ENCODE measurements at regions not wholly inside any gene's neighbourhood (a gene's known extent, or its start where the extent isn't known, plus 50 kb on each side); places are given as distances from the start of the nearest gene placed in this dataset.
A peak's percentile ranks its signal among the peaks of the same experiment; 100 is the strongest.
"Not testable (repeated sequence)": the region's sequence is repeated elsewhere in the genome, so short reads cannot be mapped to it uniquely, and the experiment has no call there.

GRCh38 chr4:151851354-151851753 is 90.5 kb upstream of the GATB start:
- TF ChIP-seq ZNF701 (tag by site-specific recombination; IDR thresholded peaks at IDR 0.05) (no peak), ZNF223 (tag by site-specific recombination; IDR thresholded peaks at IDR 0.05) (no peak), ZNF768 (tag by site-specific recombination; IDR thresholded peaks at IDR 0.05) (no peak), ZNF169 (tag by site-specific recombination; IDR thresholded peaks at IDR 0.05) (no peak), SALL2 (tag by site-specific recombination; IDR thresholded peaks at IDR 0.05; ENCODE audit: borderline replicate concordance) (no peak), ZNF121 (tag by site-specific recombination; IDR thresholded peaks at IDR 0.05) (no peak), ZNF776 (tag by site-specific recombination; IDR thresholded peaks at IDR 0.05; ENCODE audit: borderline replicate concordance) (no peak), ZBTB10 (tag by site-specific recombination; IDR thresholded peaks at IDR 0.05) (no peak), ZNF366 (tag by site-specific recombination; conservative IDR thresholded peaks at IDR 0.05) (no peak), ZNF76 (tag by site-specific recombination; IDR thresholded peaks at IDR 0.05; ENCODE audit: borderline replicate concordance, low read depth) (no peak), FEZF1 (tag by site-specific recombination; IDR thresholded peaks at IDR 0.05) (no peak), ZNF175 (tag by site-specific recombination; IDR thresholded peaks at IDR 0.05) (no peak)
- Histone ChIP-seq H3K4me3 (ENCODE audit: low read depth, low read length) (no peak overlapping the region), H3K4me1 (ENCODE audit: control insufficient read depth, insufficient read depth, low read length) (no peaks in the 10 kb centered on the region), H3K9me3 (ENCODE audit: control insufficient read depth, insufficient read depth, low read depth, low read length) (no peaks in the 10 kb centered on the region), H3K36me3 (ENCODE audit: control insufficient read depth in 2 of 2, insufficient read depth in 1 of 2, low read length in 2 of 2) (no peaks in the 10 kb centered on the region), H3K27ac (ENCODE audit: extremely low read depth, low read depth, low read length) (no peak overlapping the region)
- ChIA-PET POLR2A (no interaction called here), CTCF (no interaction called here)

DNA sequence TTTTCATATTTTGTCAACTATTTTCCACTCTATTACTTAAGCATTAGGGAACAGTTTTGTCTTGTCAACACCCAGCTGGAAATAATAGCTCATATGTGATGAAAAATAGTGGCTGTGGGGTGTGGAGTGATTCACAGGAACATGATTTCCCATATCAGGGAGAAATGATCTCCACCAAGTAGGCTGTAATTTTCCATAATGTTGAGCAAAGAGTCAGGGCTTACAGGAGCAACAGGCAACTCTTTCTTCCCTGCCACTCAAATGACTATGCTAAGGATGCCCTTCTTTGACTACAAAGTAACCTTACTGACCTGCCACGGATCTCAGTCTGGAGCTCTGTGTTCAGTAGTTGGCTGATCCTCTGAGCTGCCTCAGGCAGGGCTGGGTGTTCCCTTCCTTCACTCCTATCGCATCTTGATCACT is 90.0 kb upstream of the GATB start:
- no peaks in the 10 kb centered on the region for H3K4me1 ChIP-seq (ENCODE audit: control insufficient read depth, insufficient read depth, low read length)
- no peaks in the 10 kb centered on the region for H3K9me3 ChIP-seq (ENCODE audit: control insufficient read depth, insufficient read depth, low read depth, low read length)
- TF ChIP-seq ZNF239 (tag by site-specific recombination; IDR thresholded peaks at IDR 0.05) (no peak), ZNF544 (tag by site-specific recombination; IDR thresholded peaks at IDR 0.05) (no peak), ZNF791 (tag by site-specific recombination; IDR thresholded peaks at IDR 0.05) (no peak), ZNF302 (tag by site-specific recombination; IDR thresholded peaks at IDR 0.05; ENCODE audit: low read depth) (no peak), FEZF1 (tag by site-specific recombination; IDR thresholded peaks at IDR 0.05) (no peak)
- H3K36me3 ChIP-seq (ENCODE audit: control insufficient read depth in 2 of 2, insufficient read depth in 1 of 2, low read length in 2 of 2), result no peaks in the 10 kb centered on the region
- no peak overlapping the region for H3K4me3 ChIP-seq (ENCODE audit: low read depth, low read length)
- H3K27ac ChIP-seq (ENCODE audit: extremely low read depth, low read depth, low read length), result no peak overlapping the region
- CTCF ChIA-PET, result no interaction called here
- POLR2A ChIA-PET, result no interaction called here

DNA sequence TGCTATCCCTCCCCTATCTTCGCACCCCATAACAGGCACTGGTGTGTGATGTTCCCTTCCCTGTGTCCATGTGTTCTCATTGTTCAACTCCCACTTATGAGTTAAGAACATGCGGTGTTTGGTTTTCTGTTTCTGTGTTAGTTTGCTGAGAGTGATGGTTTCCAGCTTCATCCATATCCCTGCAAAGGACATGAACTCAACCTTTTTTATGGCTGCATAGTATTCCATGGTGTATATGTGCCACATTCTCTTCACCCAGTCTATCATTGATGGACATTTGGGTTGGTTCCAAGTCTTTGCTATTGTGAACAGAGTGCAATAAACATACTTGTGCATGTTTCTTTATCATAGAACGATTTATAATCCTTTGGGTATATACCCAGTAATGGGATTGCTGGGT is 84.7 kb upstream of the GATB start:
- H3K4me3 ChIP-seq (ENCODE audit: low read depth, low read length); H3K9me3 ChIP-seq (ENCODE audit: control insufficient read depth, insufficient read depth, low read depth, low read length); CTCF ChIA-PET; H3K4me1 ChIP-seq (ENCODE audit: control insufficient read depth, insufficient read depth, low read length); POLR2A ChIA-PET; H3K27ac ChIP-seq (ENCODE audit: extremely low read depth, low read depth, low read length); H3K36me3 ChIP-seq (ENCODE audit: control insufficient read depth in 2 of 2, insufficient read depth in 1 of 2, low read length in 2 of 2): not testable (repeated sequence)
- TF ChIP-seq ZNF146 (tag by site-specific recombination; IDR thresholded peaks at IDR 0.05), result peak; percentile 80
- TF ChIP-seq, protein P1, sequence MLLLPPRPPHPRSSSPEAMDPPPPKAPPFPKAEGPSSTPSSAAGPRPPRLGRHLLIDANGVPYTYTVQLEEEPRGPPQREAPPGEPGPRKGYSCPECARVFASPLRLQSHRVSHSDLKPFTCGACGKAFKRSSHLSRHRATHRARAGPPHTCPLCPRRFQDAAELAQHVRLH (tag by site-specific recombination; IDR thresholded peaks at IDR 0.05), result 0 out of 2 replicates have a peak, but pooled peaks have one; percentile 48
